SK-N-SH treated with all-trans-retinoic acid at 6 μM for 48 hours (cell line): ENCODE measurements at regions not wholly inside any gene's neighbourhood (a gene's known extent, or its start where the extent isn't known, plus 50 kb on each side); places are given as distances from the start of the nearest gene placed in this dataset.

Source experiments
- ATAC-seq: fragments of 200-7000 bp; cut with Tn5 transposase; 3 replicates; pipeline ENCODE4 v1.9.1; 2020; ENCODE audit warnings: mild to moderate bottlenecking, moderate library complexity
- ARNTL ChIP-seq: fragments of 450-650 bp; formaldehyde crosslinking; IDR thresholded peaks from 2 replicates; pipeline ENCODE4 v1.5.0; 2020; ENCODE audit warnings: low read depth, mild to moderate bottlenecking, moderate library complexity, borderline replicate concordance
- BACH2 ChIP-seq: fragments of 250-450 bp; sonication (Bioruptor Pico); IDR thresholded peaks from 2 replicates; pipeline ENCODE4 v1.9.0; 2021; ENCODE audit warnings: mild to moderate bottlenecking, borderline replicate concordance
- CREB5 ChIP-seq: fragments of 250-450 bp; sonication (Bioruptor Pico); IDR thresholded peaks from 2 replicates; pipeline ENCODE4 v1.5.1; 2020; ENCODE audit warnings: low read depth, mild to moderate bottlenecking, moderate library complexity
- CSDC2 ChIP-seq: fragments of 250-450 bp; sonication (Bioruptor Pico); IDR thresholded peaks from 2 replicates; pipeline ENCODE4 v1.5.0; 2020; ENCODE audit warnings: mild to moderate bottlenecking, moderate library complexity
- ESRRG ChIP-seq: fragments of 250-450 bp; sonication (Bioruptor Pico); IDR thresholded peaks from 2 replicates; pipeline ENCODE4 v1.6.1; 2021; ENCODE audit warnings: mild to moderate bottlenecking
- GLIS3 ChIP-seq: fragments of 250-450 bp; sonication (Bioruptor Pico); IDR thresholded peaks from 2 replicates; pipeline ENCODE4 v1.5.0; 2020; ENCODE audit warnings: mild to moderate bottlenecking, moderate library complexity
- ISL1 ChIP-seq: fragments of 250-450 bp; sonication (Bioruptor Pico); IDR thresholded peaks from 2 replicates; pipeline ENCODE4 v2.1.2; 2022; ENCODE audit warnings: mild to moderate bottlenecking, moderate library complexity
- OSR1 ChIP-seq: fragments of 250-450 bp; sonication (Bioruptor Pico); IDR thresholded peaks from 2 replicates; pipeline ENCODE4 v1.8.0; 2022; ENCODE audit warnings: moderate library complexity, mild to moderate bottlenecking, inconsistent platforms
- PATZ1 ChIP-seq: fragments of 250-450 bp; sonication (Bioruptor Pico); IDR thresholded peaks from 2 replicates; pipeline ENCODE4 v1.8.0; 2020; ENCODE audit warnings: mild to moderate bottlenecking, moderate library complexity, borderline replicate concordance
- POU6F1 ChIP-seq: fragments of 250-450 bp; sonication (Bioruptor Pico); IDR thresholded peaks from 2 replicates; pipeline ENCODE4 v1.8.0; 2021; ENCODE audit warnings: low read depth, mild to moderate bottlenecking, moderate library complexity, borderline replicate concordance
- PPARA ChIP-seq: fragments of 250-450 bp; sonication (Bioruptor Pico); IDR thresholded peaks from 2 replicates; pipeline ENCODE4 v1.5.0; 2020; ENCODE audit warnings: mild to moderate bottlenecking, borderline replicate concordance
- RARB ChIP-seq: fragments of 250-450 bp; sonication (Bioruptor Pico); IDR thresholded peaks from 2 replicates; pipeline ENCODE4 v1.8.0; 2021; ENCODE audit warnings: mild to moderate bottlenecking, moderate library complexity
- SNAI2 ChIP-seq: fragments of 250-450 bp; sonication (Bioruptor Pico); IDR thresholded peaks from 2 replicates; pipeline ENCODE4 v1.5.0; 2020; ENCODE audit warnings: mild to moderate bottlenecking, moderate library complexity
- TCF4 ChIP-seq: fragments of 250-450 bp; sonication (Bioruptor Pico); IDR thresholded peaks from 2 replicates; pipeline ENCODE4 v1.8.0; 2021; ENCODE audit warnings: mild to moderate bottlenecking, moderate library complexity, borderline replicate concordance
- TOX ChIP-seq: fragments of 250-450 bp; sonication (Bioruptor Pico); IDR thresholded peaks from 2 replicates; pipeline ENCODE4 v1.8.0; 2021; ENCODE audit warnings: mild to moderate bottlenecking, moderate library complexity, borderline replicate concordance
- ZC3H10 ChIP-seq: fragments of 250-450 bp; sonication (Bioruptor Pico); IDR thresholded peaks from 2 replicates; pipeline ENCODE4 v1.5.1; 2021; ENCODE audit warnings: mild to moderate bottlenecking, moderate library complexity
- ZFP3 ChIP-seq: fragments of 250-450 bp; sonication (Bioruptor Pico); IDR thresholded peaks from 2 replicates; pipeline ENCODE4 v1.5.0; 2020; ENCODE audit warnings: mild to moderate bottlenecking, moderate library complexity
- ZFP30 ChIP-seq: fragments of 450-650 bp; formaldehyde crosslinking; IDR thresholded peaks from 2 replicates; pipeline ENCODE4 v1.5.0; 2022; ENCODE audit warnings: mild to moderate bottlenecking, moderate library complexity
- ZNF565 ChIP-seq: fragments of 450-650 bp; formaldehyde crosslinking; conservative IDR thresholded peaks from 2 replicates; pipeline ENCODE4 v1.5.0; 2020; ENCODE audit warnings: low read depth, mild to moderate bottlenecking, moderate library complexity
- ZNF70 ChIP-seq: fragments of 450-650 bp; formaldehyde crosslinking; IDR thresholded peaks from 2 replicates; pipeline ENCODE4 v1.5.0; 2020; ENCODE audit warnings: mild to moderate bottlenecking, moderate library complexity
- ZNF8 ChIP-seq: fragments of 450-650 bp; formaldehyde crosslinking; IDR thresholded peaks from 2 replicates; pipeline ENCODE4 v1.5.0; 2020; ENCODE audit warnings: mild to moderate bottlenecking, moderate library complexity

GRCh38 chr4:189800545-189801088 is 140.1 kb upstream of the FRG1 start:
- no peak for TF ChIP-seq ZNF70 (CRISPR knock-in tag)
- no peak for TF ChIP-seq CREB5 (CRISPR knock-in tag)
- no peak for TF ChIP-seq BACH2 (CRISPR knock-in tag)
- TF ChIP-seq ARNTL (CRISPR knock-in tag), result no peak
- no peak for TF ChIP-seq TOX
- TF ChIP-seq ZFP30 (CRISPR knock-in tag), result no peak
- TF ChIP-seq POU6F1 (CRISPR knock-in tag), result no peak
- no peak for TF ChIP-seq ZC3H10 (CRISPR knock-in tag)
- no peak for TF ChIP-seq SNAI2 (CRISPR knock-in tag)
- TF ChIP-seq TCF4 (CRISPR knock-in tag), result no peak
- ATAC-seq, result no peak

- no peak for TF ChIP-seq CSDC2
- no peak for TF ChIP-seq ZFP3 (CRISPR knock-in tag)
- TF ChIP-seq PATZ1, result no peak
- TF ChIP-seq ZNF8 (CRISPR knock-in tag), result no peak
- TF ChIP-seq ESRRG (CRISPR knock-in tag), result no peak
- no peak for TF ChIP-seq TCF4 (CRISPR knock-in tag)
- no peak for TF ChIP-seq CREB5 (CRISPR knock-in tag)
- no peak for ATAC-seq
Measured at GRCh38 chr4:189802884-189803283, 137.8 kb upstream of the FRG1 start.

GRCh38 chr4:189804894-189805293 is 135.8 kb upstream of the FRG1 start:
- no peak for ATAC-seq
- TF ChIP-seq ZC3H10 (CRISPR knock-in tag) (no peak), TCF4 (CRISPR knock-in tag) (no peak), OSR1 (CRISPR knock-in tag) (no peak), GLIS3 (CRISPR knock-in tag) (no peak), ZFP3 (CRISPR knock-in tag) (no peak), RARB (CRISPR knock-in tag) (no peak), ZNF8 (CRISPR knock-in tag) (no peak), PPARA (CRISPR knock-in tag) (no peak)

GRCh38 chr4:189806506-189806905 is 134.2 kb upstream of the FRG1 start:
- no peak for ATAC-seq
- TF ChIP-seq POU6F1 (CRISPR knock-in tag) (no peak), ESRRG (CRISPR knock-in tag) (no peak), SNAI2 (CRISPR knock-in tag) (no peak), ISL1 (CRISPR knock-in tag) (no peak), CSDC2 (no peak), CREB5 (CRISPR knock-in tag) (no peak), PPARA (CRISPR knock-in tag) (no peak), PATZ1 (no peak), ZNF565 (CRISPR knock-in tag) (no peak), ZC3H10 (CRISPR knock-in tag) (no peak), ARNTL (CRISPR knock-in tag) (no peak), ZFP3 (CRISPR knock-in tag) (no peak), TCF4 (CRISPR knock-in tag) (no peak), RARB (CRISPR knock-in tag) (no peak)
